ENCODE measurements at regions not wholly inside any gene's neighbourhood (a gene's known extent, or its start where the extent isn't known, plus 50 kb on each side); places are given as distances from the start of the nearest gene placed in this dataset.

DNA sequence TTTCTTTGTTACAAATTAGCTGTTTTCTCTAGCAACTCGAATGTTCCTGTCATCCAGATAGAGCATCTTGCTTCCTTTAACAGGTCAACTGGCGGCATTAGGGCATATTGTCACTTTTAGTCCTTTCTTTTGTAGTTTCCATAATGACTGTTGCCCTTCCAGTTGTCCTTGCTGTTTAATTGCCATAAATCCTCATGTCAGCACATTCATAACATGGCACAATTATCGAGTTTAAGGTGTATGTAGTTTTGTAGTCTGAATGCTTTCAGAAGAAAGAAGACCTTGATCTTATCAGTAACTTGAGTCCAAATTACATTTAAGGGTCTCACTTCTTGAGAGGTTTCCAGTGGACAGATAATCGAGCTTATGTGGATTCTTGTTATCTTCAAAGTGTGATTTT, 161.7 kb upstream of the CDH12 start:
- in situ Hi-C loops (cut with MboI), result no loop called here
- WGBS, 2 experiments (ENCODE audit: low coverage in 1 of 2, low lambda C conversion rate in 2 of 2, missing lambda C conversion rate in 2 of 2), result 9 to 15% methylated on average over 4 of the region's 4 CpGs
- no peak overlapping the region for H3K4me2 ChIP-seq (ENCODE audit: unreplicated experiment)
- no peaks in the 10 kb centered on the region for H3F3A ChIP-seq (ENCODE audit: insufficient read depth)
- H3K27ac ChIP-seq, result no peak overlapping the region
- H3K4me3 ChIP-seq, result no peak overlapping the region
- H3K79me2 ChIP-seq (ENCODE audit: insufficient read depth), result no peaks in the 10 kb centered on the region
- no peaks in the 10 kb centered on the region for H3K4me1 ChIP-seq (ENCODE audit: insufficient read depth)
- H4K20me1 ChIP-seq (ENCODE audit: insufficient read depth), result no peaks in the 10 kb centered on the region
- TF ChIP-seq EZH2phosphoT487 (IDR thresholded peaks at IDR 0.05; ENCODE audit: insufficient read depth, low read depth), result no peak
- no peak for TF ChIP-seq EZH2 (IDR thresholded peaks at IDR 0.05; ENCODE audit: insufficient read depth, poor library complexity, severe bottlenecking)
- no peak overlapping the region for H3K9ac ChIP-seq
- no peaks in the 10 kb centered on the region for H3K36me3 ChIP-seq (ENCODE audit: low read depth)
- H3K9me3 ChIP-seq (ENCODE audit: low read depth), result no peaks in the 10 kb centered on the region
- no peaks in the 10 kb centered on the region for H3K27me3 ChIP-seq (replicated peaks; ENCODE audit: insufficient read depth)
- H3K9me2 ChIP-seq (ENCODE audit: insufficient read depth), result no peaks in the 10 kb centered on the region
- no peak for DNase-seq
- H2AFZ ChIP-seq, result no peak overlapping the region

DNA sequence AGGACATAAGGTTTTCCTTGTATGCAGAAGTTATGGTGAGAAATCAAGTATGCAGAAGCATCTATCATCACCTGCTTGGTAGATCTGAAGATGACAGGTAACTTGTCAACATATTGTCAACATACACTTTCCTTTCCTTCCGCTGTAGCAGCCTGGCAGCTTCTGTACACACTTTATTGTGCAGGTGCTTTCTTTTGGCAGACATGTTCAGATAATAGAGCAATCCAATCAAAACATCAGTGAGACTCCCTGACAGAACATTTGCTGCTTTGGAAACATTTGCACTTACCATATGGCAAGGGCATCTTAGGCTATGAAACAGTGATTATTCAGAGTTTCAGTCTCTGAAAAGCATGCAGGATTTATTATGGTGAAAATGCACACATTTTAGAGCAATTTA, 161.1 kb upstream of the CDH12 start:
- Histone ChIP-seq H4K20me1 (ENCODE audit: insufficient read depth) (no peaks in the 10 kb centered on the region), H3K9ac (no peak overlapping the region), H3K9me3 (ENCODE audit: low read depth) (no peaks in the 10 kb centered on the region), H3F3A (ENCODE audit: insufficient read depth) (no peaks in the 10 kb centered on the region), H3K9me2 (ENCODE audit: insufficient read depth) (no peaks in the 10 kb centered on the region), H3K79me2 (ENCODE audit: insufficient read depth) (no peaks in the 10 kb centered on the region), H3K36me3 (ENCODE audit: low read depth) (no peaks in the 10 kb centered on the region), H3K4me3 (no peak overlapping the region), H3K27ac (no peak overlapping the region), H3K27me3 (replicated peaks; ENCODE audit: insufficient read depth) (no peaks in the 10 kb centered on the region), H3K4me1 (ENCODE audit: insufficient read depth) (no peaks in the 10 kb centered on the region), H3K4me2 (ENCODE audit: unreplicated experiment) (no peak overlapping the region), H2AFZ (no peak overlapping the region)
- no peak for DNase-seq
- 25 to 41% methylated on average over 1 of the region's 1 CpG for WGBS, 2 experiments (ENCODE audit: low coverage in 1 of 2, low lambda C conversion rate in 2 of 2, missing lambda C conversion rate in 2 of 2)
- TF ChIP-seq EZH2phosphoT487 (IDR thresholded peaks at IDR 0.05; ENCODE audit: insufficient read depth, low read depth), result no peak
- no peak for TF ChIP-seq EZH2 (IDR thresholded peaks at IDR 0.05; ENCODE audit: insufficient read depth, poor library complexity, severe bottlenecking)
- in situ Hi-C loops (cut with MboI), result no loop called here

DNA sequence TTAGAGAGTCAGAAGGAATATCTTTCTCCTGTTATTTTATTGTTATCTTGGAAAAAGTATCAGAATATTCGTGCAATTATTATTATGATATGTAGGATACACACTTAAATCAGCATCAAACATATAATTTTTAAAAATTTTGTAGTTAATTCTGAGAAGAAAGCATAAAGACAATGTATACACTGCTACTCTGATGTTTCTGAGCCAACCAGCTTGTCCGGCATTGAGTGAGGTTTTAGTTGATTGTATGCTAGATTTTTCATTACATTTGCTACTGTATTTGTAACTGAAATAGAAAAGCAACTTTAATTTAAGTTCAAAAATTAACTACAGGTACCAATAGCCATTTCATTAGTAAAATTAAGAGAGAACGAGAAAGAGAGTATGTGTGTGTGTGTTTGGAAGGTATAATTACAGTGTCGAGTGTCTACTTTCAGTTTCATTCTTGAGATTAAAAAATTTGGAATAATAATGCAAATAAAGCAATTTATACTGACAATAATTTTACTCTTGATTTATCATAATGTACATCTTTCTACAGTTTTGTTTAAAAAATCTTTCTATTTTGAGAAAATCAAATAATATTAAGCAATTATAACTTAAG, 160.4 kb upstream of the CDH12 start:
- Histone ChIP-seq H3K9me2 (ENCODE audit: insufficient read depth) (no peaks in the 10 kb centered on the region), H3F3A (ENCODE audit: insufficient read depth) (no peaks in the 10 kb centered on the region), H4K20me1 (ENCODE audit: insufficient read depth) (no peaks in the 10 kb centered on the region), H3K36me3 (ENCODE audit: low read depth) (no peaks in the 10 kb centered on the region), H3K27me3 (replicated peaks; ENCODE audit: insufficient read depth) (no peaks in the 10 kb centered on the region), H3K4me3 (no peak overlapping the region), H3K9ac (no peak overlapping the region), H3K4me2 (ENCODE audit: unreplicated experiment) (no peak overlapping the region), H3K9me3 (ENCODE audit: low read depth) (no peaks in the 10 kb centered on the region), H3K79me2 (ENCODE audit: insufficient read depth) (no peaks in the 10 kb centered on the region), H3K27ac (no peak overlapping the region), H2AFZ (no peak overlapping the region), H3K4me1 (ENCODE audit: insufficient read depth) (no peaks in the 10 kb centered on the region)
- in situ Hi-C loops (cut with MboI), result no loop called here
- TF ChIP-seq EZH2phosphoT487 (IDR thresholded peaks at IDR 0.05; ENCODE audit: insufficient read depth, low read depth) (no peak), EZH2 (IDR thresholded peaks at IDR 0.05; ENCODE audit: insufficient read depth, poor library complexity, severe bottlenecking) (no peak)
- DNase-seq, result no peak
- 32 to 38% methylated on average over 4 of the region's 4 CpGs for WGBS, 2 experiments (ENCODE audit: low coverage in 1 of 2, low lambda C conversion rate in 2 of 2, missing lambda C conversion rate in 2 of 2)

DNA sequence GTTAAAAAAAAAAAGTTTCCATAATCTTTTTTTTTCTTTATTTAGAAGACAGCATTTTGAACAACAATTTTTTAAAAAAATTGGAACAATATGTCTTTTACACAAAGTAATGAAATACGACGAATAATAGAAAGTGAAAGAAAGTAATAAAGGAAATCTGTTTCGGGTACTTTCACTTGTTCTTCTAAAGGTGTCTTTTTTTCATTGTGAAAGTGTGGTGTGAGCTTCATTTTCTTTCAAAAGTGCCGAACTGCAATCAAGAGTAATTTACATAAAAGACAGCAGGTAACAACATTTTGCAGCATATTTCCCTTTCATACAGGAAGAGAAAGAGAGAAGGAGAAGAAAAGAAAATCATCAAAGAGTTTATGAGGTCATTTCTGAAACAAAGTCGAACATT, 159.7 kb upstream of the CDH12 start:
- Histone ChIP-seq H3K27ac (no peak overlapping the region), H3K9me2 (ENCODE audit: insufficient read depth) (no peaks in the 10 kb centered on the region), H3K9ac (no peak overlapping the region), H3F3A (ENCODE audit: insufficient read depth) (no peaks in the 10 kb centered on the region), H3K79me2 (ENCODE audit: insufficient read depth) (no peaks in the 10 kb centered on the region), H3K9me3 (ENCODE audit: low read depth) (no peaks in the 10 kb centered on the region), H3K4me1 (ENCODE audit: insufficient read depth) (no peaks in the 10 kb centered on the region), H3K4me2 (ENCODE audit: unreplicated experiment) (no peak overlapping the region), H3K27me3 (replicated peaks; ENCODE audit: insufficient read depth) (no peaks in the 10 kb centered on the region), H2AFZ (no peak overlapping the region), H3K4me3 (no peak overlapping the region), H3K36me3 (ENCODE audit: low read depth) (no peaks in the 10 kb centered on the region), H4K20me1 (ENCODE audit: insufficient read depth) (no peaks in the 10 kb centered on the region)
- 16 to 17% methylated on average over 5 of the region's 5 CpGs for WGBS, 2 experiments (ENCODE audit: low coverage in 1 of 2, low lambda C conversion rate in 2 of 2, missing lambda C conversion rate in 2 of 2)
- no peak for TF ChIP-seq EZH2phosphoT487 (IDR thresholded peaks at IDR 0.05; ENCODE audit: insufficient read depth, low read depth)
- no peak for TF ChIP-seq EZH2 (IDR thresholded peaks at IDR 0.05; ENCODE audit: insufficient read depth, poor library complexity, severe bottlenecking)
- in situ Hi-C loops (cut with MboI), result no loop called here
- no peak for DNase-seq

DNA sequence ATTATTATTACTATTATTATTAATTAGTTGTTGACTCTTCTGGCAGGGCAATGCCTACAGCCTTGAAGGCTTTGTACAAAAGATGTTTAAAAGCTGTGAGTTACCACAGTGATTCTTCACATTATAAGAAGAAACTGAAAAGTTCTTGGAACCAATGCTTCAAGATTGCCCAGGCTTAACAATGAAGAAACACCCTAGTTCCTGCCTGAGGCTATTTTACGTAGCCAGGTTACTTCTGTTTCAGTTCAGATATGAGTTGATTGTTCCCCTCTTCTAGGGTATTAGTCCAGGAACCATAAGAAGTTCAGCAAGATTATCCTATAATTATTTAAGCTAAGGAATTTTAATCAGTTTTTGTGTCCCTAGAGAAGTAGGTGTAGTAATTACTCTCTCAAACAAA, 154.6 kb upstream of the CDH12 start:
- H4K20me1 ChIP-seq (ENCODE audit: insufficient read depth), result no peaks in the 10 kb centered on the region
- in situ Hi-C loops (cut with MboI), result no loop called here

More for the DNA sequence above, 154.6 kb upstream of the CDH12 start:
- Histone ChIP-seq H3K9ac (no peak overlapping the region), H2AFZ (no peak overlapping the region), H3K4me3 (no peak overlapping the region), H3K36me3 (ENCODE audit: low read depth) (no peaks in the 10 kb centered on the region), H3F3A (ENCODE audit: insufficient read depth) (no peaks in the 10 kb centered on the region), H3K9me2 (ENCODE audit: insufficient read depth) (no peaks in the 10 kb centered on the region), H3K27me3 (replicated peaks; ENCODE audit: insufficient read depth) (no peaks in the 10 kb centered on the region), H3K4me1 (ENCODE audit: insufficient read depth) (no peaks in the 10 kb centered on the region), H3K9me3 (ENCODE audit: low read depth) (no peaks in the 10 kb centered on the region), H3K27ac (no peak overlapping the region), H3K79me2 (ENCODE audit: insufficient read depth) (no peaks in the 10 kb centered on the region), H3K4me2 (ENCODE audit: unreplicated experiment) (no peak overlapping the region)
- TF ChIP-seq EZH2phosphoT487 (IDR thresholded peaks at IDR 0.05; ENCODE audit: insufficient read depth, low read depth) (no peak), EZH2 (IDR thresholded peaks at IDR 0.05; ENCODE audit: insufficient read depth, poor library complexity, severe bottlenecking) (no peak)
- 19 to 34% methylated on average over 1 of the region's 1 CpG for WGBS, 2 experiments (ENCODE audit: low coverage in 1 of 2, low lambda C conversion rate in 2 of 2, missing lambda C conversion rate in 2 of 2)
- DNase-seq, result no peak
